HepG2 (cell line): ENCODE measurements at regions not wholly inside any gene's neighbourhood (a gene's known extent, or its start where the extent isn't known, plus 50 kb on each side); places are given as distances from the start of the nearest gene placed in this dataset.

Experiments used
- CEBPB ChIP-seq: IDR thresholded peaks from 2 replicates; pipeline ENCODE4 v1.6.1; 2011; ENCODE audit warnings: low read depth, low read length, improper control_type of control experiment, borderline replicate concordance
- CTCF ChIP-seq: sonication (generic); formaldehyde crosslinking; IDR thresholded peaks from 2 replicates; pipeline ENCODE4 v1.5.0; 2020; ENCODE audit warnings: mild to moderate bottlenecking, missing genetic modification reagents, moderate library complexity
- MAX ChIP-seq: IDR thresholded peaks from 2 replicates; pipeline ENCODE4 v1.6.1; 2012; ENCODE audit warnings: inconsistent platforms
- POLR2A ChIP-seq, 2 experiments: IDR thresholded peaks; 2 replicates each; pipeline ENCODE4 v1.6.1; 2011; ENCODE audit warnings: low read depth in 2 of 2, low read length in 2 of 2, mild to moderate bottlenecking in 1 of 2, moderate library complexity in 1 of 2; ENCODE audit not compliant: insufficient read depth in 1 of 2
- RORA ChIP-seq: sonication (generic); formaldehyde crosslinking; IDR thresholded peaks from 2 replicates; pipeline ENCODE4 v1.5.0; 2020; ENCODE audit warnings: mild to moderate bottlenecking, missing genetic modification reagents, moderate library complexity
- ZFY ChIP-seq: sonication (generic); formaldehyde crosslinking; IDR thresholded peaks from 2 replicates; pipeline ENCODE4 v1.4.0; 2020; ENCODE audit warnings: missing genetic modification reagents
- ZNF138 ChIP-seq: sonication (generic); formaldehyde crosslinking; IDR thresholded peaks from 2 replicates; pipeline ENCODE4 v1.5.0; 2020; ENCODE audit warnings: mild to moderate bottlenecking, low read depth, missing genetic modification reagents
- ZNF253 ChIP-seq: sonication (generic); formaldehyde crosslinking; IDR thresholded peaks from 2 replicates; pipeline ENCODE4 v1.8.0; 2022; ENCODE audit warnings: mild to moderate bottlenecking, missing genetic modification reagents, borderline replicate concordance
- ZNF558 ChIP-seq: sonication (generic); formaldehyde crosslinking; IDR thresholded peaks from 2 replicates; pipeline ENCODE4 v1.9.0; 2022; ENCODE audit warnings: mild to moderate bottlenecking, missing genetic modification reagents, borderline replicate concordance
- ZNF687 ChIP-seq: sonication (generic); formaldehyde crosslinking; IDR thresholded peaks from 2 replicates; pipeline ENCODE4 v1.5.1; 2020; ENCODE audit warnings: mild to moderate bottlenecking, missing genetic modification reagents, moderate library complexity
- ZNF703 ChIP-seq: sonication (generic); formaldehyde crosslinking; IDR thresholded peaks from 2 replicates; pipeline ENCODE4 v1.5.1; 2020; ENCODE audit warnings: missing genetic modification reagents, mild to moderate bottlenecking, moderate library complexity, borderline replicate concordance
- ZNF704 ChIP-seq: sonication (generic); formaldehyde crosslinking; IDR thresholded peaks from 2 replicates; pipeline ENCODE4 v1.8.1; 2023; ENCODE audit warnings: mild to moderate bottlenecking, inconsistent platforms, moderate library complexity, missing genetic modification reagents, borderline replicate concordance
- TF ChIP-seq, protein P1 (sequence below): sonication (generic); formaldehyde crosslinking; IDR thresholded peaks from 2 replicates; pipeline ENCODE4 v1.9.0; 2021; ENCODE audit warnings: missing genetic modification reagents, borderline replicate concordance
- TF ChIP-seq, protein P2 (sequence below): sonication (generic); formaldehyde crosslinking; IDR thresholded peaks from 2 replicates; pipeline ENCODE4 v1.4.0; 2020; ENCODE audit warnings: missing genetic modification reagents

DNA sequence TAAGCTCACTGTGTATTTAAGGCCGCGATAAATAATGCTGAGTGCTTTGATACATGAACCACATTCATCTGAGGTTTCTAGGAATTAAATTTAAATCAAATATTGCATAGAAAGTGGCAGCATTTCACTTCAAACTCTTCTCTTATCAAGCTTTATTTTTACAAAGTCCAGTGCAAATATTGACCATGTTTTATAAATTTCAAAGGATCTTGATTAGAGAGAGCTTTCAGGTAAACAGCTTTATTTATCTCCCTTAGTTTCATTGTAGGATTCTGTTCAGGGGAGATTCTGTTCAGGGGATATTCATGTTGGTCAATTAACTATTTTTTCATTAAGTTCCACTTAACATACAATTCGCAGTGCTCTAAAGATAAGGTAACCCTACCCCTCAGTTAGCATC lies 249.7 kb upstream of the IRS2 start:
- TF ChIP-seq ZNF703 (no peak), CEBPB (no peak), ZNF253 (CRISPR knock-in tag) (no peak), CTCF (CRISPR knock-in tag) (no peak), ZNF558 (no peak), RORA (CRISPR knock-in tag) (no peak), ZFY (CRISPR knock-in tag) (no peak), ZNF704 (CRISPR knock-in tag) (no peak), POLR2A (IDR thresholded peaks at IDR 0.05; ENCODE audit: insufficient read depth in 1 of 2, low read depth in 2 of 2, low read length in 2 of 2) (no peak), ZNF138 (no peak), MAX (no peak), ZNF687 (CRISPR knock-in tag) (no peak)
- TF ChIP-seq, protein P1, sequence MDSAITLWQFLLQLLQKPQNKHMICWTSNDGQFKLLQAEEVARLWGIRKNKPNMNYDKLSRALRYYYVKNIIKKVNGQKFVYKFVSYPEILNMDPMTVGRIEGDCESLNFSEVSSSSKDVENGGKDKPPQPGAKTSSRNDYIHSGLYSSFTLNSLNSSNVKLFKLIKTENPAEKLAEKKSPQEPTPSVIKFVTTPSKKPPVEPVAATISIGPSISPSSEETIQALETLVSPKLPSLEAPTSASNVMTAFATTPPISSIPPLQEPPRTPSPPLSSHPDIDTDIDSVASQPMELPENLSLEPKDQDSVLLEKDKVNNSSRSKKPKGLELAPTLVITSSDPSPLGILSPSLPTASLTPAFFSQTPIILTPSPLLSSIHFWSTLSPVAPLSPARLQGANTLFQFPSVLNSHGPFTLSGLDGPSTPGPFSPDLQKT, result no peak
- TF ChIP-seq, protein P2, sequence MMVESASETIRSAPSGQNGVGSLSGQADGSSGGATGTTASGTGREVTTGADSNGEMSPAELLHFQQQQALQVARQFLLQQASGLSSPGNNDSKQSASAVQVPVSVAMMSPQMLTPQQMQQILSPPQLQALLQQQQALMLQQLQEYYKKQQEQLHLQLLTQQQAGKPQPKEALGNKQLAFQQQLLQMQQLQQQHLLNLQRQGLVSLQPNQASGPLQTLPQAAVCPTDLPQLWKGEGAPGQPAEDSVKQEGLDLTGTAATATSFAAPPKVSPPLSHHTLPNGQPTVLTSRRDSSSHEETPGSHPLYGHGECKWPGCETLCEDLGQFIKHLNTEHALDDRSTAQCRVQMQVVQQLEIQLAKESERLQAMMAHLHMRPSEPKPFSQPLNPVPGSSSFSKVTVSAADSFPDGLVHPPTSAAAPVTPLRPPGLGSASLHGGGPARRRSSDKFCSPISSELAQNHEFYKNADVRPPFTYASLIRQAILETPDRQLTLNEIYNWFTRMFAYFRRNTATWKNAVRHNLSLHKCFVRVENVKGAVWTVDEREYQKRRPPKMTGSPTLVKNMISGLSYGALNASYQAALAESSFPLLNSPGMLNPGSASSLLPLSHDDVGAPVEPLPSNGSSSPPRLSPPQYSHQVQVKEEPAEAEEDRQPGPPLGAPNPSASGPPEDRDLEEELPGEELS (CRISPR knock-in tag), result no peak
